ENCODE measurements at regions not wholly inside any gene's neighbourhood (a gene's known extent, or its start where the extent isn't known, plus 50 kb on each side); places are given as distances from the start of the nearest gene placed in this dataset.
"Not testable (repeated sequence)": the region's sequence is repeated elsewhere in the genome, so short reads cannot be mapped to it uniquely, and the experiment has no call there.

- TF ChIP-seq, protein P1, sequence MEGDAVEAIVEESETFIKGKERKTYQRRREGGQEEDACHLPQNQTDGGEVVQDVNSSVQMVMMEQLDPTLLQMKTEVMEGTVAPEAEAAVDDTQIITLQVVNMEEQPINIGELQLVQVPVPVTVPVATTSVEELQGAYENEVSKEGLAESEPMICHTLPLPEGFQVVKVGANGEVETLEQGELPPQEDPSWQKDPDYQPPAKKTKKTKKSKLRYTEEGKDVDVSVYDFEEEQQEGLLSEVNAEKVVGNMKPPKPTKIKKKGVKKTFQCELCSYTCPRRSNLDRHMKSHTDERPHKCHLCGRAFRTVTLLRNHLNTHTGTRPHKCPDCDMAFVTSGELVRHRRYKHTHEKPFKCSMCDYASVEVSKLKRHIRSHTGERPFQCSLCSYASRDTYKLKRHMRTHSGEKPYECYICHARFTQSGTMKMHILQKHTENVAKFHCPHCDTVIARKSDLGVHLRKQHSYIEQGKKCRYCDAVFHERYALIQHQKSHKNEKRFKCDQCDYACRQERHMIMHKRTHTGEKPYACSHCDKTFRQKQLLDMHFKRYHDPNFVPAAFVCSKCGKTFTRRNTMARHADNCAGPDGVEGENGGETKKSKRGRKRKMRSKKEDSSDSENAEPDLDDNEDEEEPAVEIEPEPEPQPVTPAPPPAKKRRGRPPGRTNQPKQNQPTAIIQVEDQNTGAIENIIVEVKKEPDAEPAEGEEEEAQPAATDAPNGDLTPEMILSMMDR (IDR thresholded peaks at IDR 0.05) = not testable (repeated sequence)
- TF ChIP-seq EP300 (IDR thresholded peaks at IDR 0.05); HES2 (IDR thresholded peaks at IDR 0.05); POLR2A (IDR thresholded peaks at IDR 0.05; ENCODE audit: low read length); NPAS2 (CRISPR knock-in tag; IDR thresholded peaks at IDR 0.05; ENCODE audit: borderline replicate concordance): not testable (repeated sequence)
- TF ChIP-seq, protein P2, sequence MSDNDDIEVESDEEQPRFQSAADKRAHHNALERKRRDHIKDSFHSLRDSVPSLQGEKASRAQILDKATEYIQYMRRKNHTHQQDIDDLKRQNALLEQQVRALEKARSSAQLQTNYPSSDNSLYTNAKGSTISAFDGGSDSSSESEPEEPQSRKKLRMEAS (IDR thresholded peaks at IDR 0.05) = not testable (repeated sequence)
Measured at GRCh38 chr10:35271859-35272165, 64.5 kb upstream of the CCNY start.
